B cell (primary cell): ENCODE measurements at regions not wholly inside any gene's neighbourhood (a gene's known extent, or its start where the extent isn't known, plus 50 kb on each side); places are given as distances from the start of the nearest gene placed in this dataset.

Source experiments
- ATAC-seq: fragments of 200-7000 bp; cut with Tn5 transposase; one replicate; pipeline ENCODE4 v1.10.0; 2021; ENCODE audit warnings: low read depth, mild to moderate bottlenecking, moderate number of reproducible peaks, moderate library complexity
- CTCF ChIA-PET: fragments of 350-600 bp; sonication (Branson Sonifier 250); formaldehyde crosslinking; loops from one replicate; lab custom pipeline; 2021; ENCODE audit warnings: antibody characterized with exemption, inconsistent platforms; lab: Charles Lee
- POLR2A ChIA-PET: fragments of 350-600 bp; sonication (Branson Sonifier 250); formaldehyde crosslinking; loops from one replicate; lab custom pipeline; 2021; ENCODE audit warnings: antibody characterized with exemption; lab: Charles Lee
- DNase-seq: peaks from one replicate; pipeline ENCODE4 v3.0.0; 2013
- H2AFZ ChIP-seq: 2 replicates; pipeline ENCODE4 v1.6.1; 2012; ENCODE audit warnings: mild to moderate bottlenecking, low read depth, low read length; ENCODE audit not compliant: insufficient read depth, poor library complexity, severe bottlenecking
- H3K27ac ChIP-seq, 2 donors: 1 replicate in 1 of 2; 2 replicates in 1 of 2; pipeline ENCODE4 v1.5.1; 2012 to 2013; ENCODE audit warnings: low read length in 2 of 2, mild to moderate bottlenecking in 2 of 2, moderate library complexity in 1 of 2
- H3K27me3 ChIP-seq, 4 experiments: fragments of 200-600 bp in 1 of 4; sonication (generic) in 1 of 4; replicated peaks in 1 of 4; 1 replicate in 2 of 4; 2 replicates in 2 of 4; pipeline versions ENCODE4 v1.6.1 to v1.7.0; 2013 to 2016; ENCODE audit warnings: low read length in 3 of 4, mild to moderate bottlenecking in 2 of 4, mixed read lengths in 1 of 4, moderate library complexity in 1 of 4; ENCODE audit not compliant: insufficient read depth in 4 of 4, control insufficient read depth in 3 of 4; ENCODE audit errors: control extremely low read depth in 1 of 4
- H3K36me3 ChIP-seq, 2 experiments: replicated peaks in 1 of 2; 1 replicate in 1 of 2; 2 replicates in 1 of 2; pipeline versions ENCODE4 v1.6.1 to v1.7.1; 2013; ENCODE audit warnings: low read length in 1 of 2; ENCODE audit not compliant: insufficient read depth in 2 of 2, control insufficient read depth in 1 of 2; ENCODE audit errors: control extremely low read depth in 1 of 2, extremely low read depth in 1 of 2
- H3K4me1 ChIP-seq, 2 donors: fragments of 200-600 bp in 1 of 2; sonication (generic) in 1 of 2; 1 replicate in 1 of 2; 2 replicates in 1 of 2; pipeline versions ENCODE4 v1.5.1 to v1.6.1; 2013 to 2017; ENCODE audit warnings: low read length in 2 of 2; ENCODE audit not compliant: control insufficient read depth in 2 of 2, insufficient read depth in 2 of 2
- H3K4me2 ChIP-seq: replicated peaks from 2 replicates; pipeline ENCODE3; 2012; ENCODE audit warnings: mild to moderate bottlenecking, low read depth, low read length; ENCODE audit not compliant: poor library complexity, severe bottlenecking
- H3K4me3 ChIP-seq, 5 experiments: fragments of 200-600 bp in 1 of 5; sonication (generic) in 1 of 5; 1 replicate in 3 of 5; 2 replicates in 2 of 5; pipeline versions ENCODE4 v1.5.1 to v1.7.0; 2011 to 2016; ENCODE audit warnings: low read length in 4 of 5, mild to moderate bottlenecking in 4 of 5, low read depth in 2 of 5, control low read depth in 1 of 5, moderate library complexity in 1 of 5; ENCODE audit not compliant: insufficient read depth in 1 of 5; ENCODE audit errors: control extremely low read depth in 1 of 5, extremely low read depth in 1 of 5
- H3K79me2 ChIP-seq: fragments of 200-600 bp; sonication (generic); one replicate; pipeline ENCODE4 v1.6.0; 2016; ENCODE audit warnings: low read length; ENCODE audit not compliant: control insufficient read depth, insufficient read depth
- H3K9ac ChIP-seq: fragments of 200-600 bp; sonication (generic); 2 replicates; pipeline ENCODE4 v1.6.1; 2017; ENCODE audit warnings: mild to moderate bottlenecking, low read length, moderate library complexity
- H3K9me3 ChIP-seq, 3 donors: one replicate each; pipeline versions ENCODE4 v1.6.1 to v1.7.1; 2013; ENCODE audit warnings: low read length in 2 of 3; ENCODE audit not compliant: control insufficient read depth in 2 of 3, insufficient read depth in 1 of 3; ENCODE audit errors: control extremely low read depth in 1 of 3
- H4K20me1 ChIP-seq: 2 replicates; pipeline ENCODE4 v1.6.0; 2012; ENCODE audit warnings: mild to moderate bottlenecking, low read length; ENCODE audit not compliant: insufficient read depth, control insufficient read depth, poor library complexity, severe bottlenecking
- H3K27ac Mint-ChIP-seq: one replicate; pipeline ENCODE4 v1.8.0; 2021; ENCODE audit warnings: mixed read lengths
- H3K27me3 Mint-ChIP-seq: one replicate; pipeline ENCODE4 v1.8.0; 2021; ENCODE audit warnings: mixed read lengths
- H3K4me1 Mint-ChIP-seq: one replicate; pipeline ENCODE4 v1.8.0; 2021; ENCODE audit warnings: mixed read lengths
- H3K4me3 Mint-ChIP-seq: one replicate; pipeline ENCODE4 v1.8.0; 2021; ENCODE audit warnings: mixed read lengths
- H3K9me3 Mint-ChIP-seq: one replicate; pipeline ENCODE4 v1.8.0; 2022; ENCODE audit warnings: mixed read lengths; ENCODE audit not compliant: insufficient read depth
- CTCF ChIP-seq: fragments of 200-600 bp; IDR thresholded peaks from one replicate; pipeline ENCODE4 v1.8.0; 2022; ENCODE audit warnings: antibody characterized with exemption, mild to moderate bottlenecking
- EZH2 ChIP-seq: IDR thresholded peaks from 2 replicates; pipeline ENCODE4 v1.6.1; 2012; ENCODE audit warnings: borderline replicate concordance, low read depth, mild to moderate bottlenecking, moderate library complexity, low read length; ENCODE audit not compliant: insufficient read depth, poor library complexity, severe bottlenecking
- WGBS: methylation state at CpG from one replicate; pipeline ENCODE4 v1.1.5; 2013; ENCODE audit warnings: missing lambda C conversion rate; ENCODE audit not compliant: insufficient coverage; 5-methylcytosine and 5-hydroxymethylcytosine counted together
- intact Hi-C: fragments of 100-400 bp; cut with micrococcal nuclease; formaldehyde crosslinking; loops from one replicate; pipeline ENCODE4 v1.10.0; 2022

DNA sequence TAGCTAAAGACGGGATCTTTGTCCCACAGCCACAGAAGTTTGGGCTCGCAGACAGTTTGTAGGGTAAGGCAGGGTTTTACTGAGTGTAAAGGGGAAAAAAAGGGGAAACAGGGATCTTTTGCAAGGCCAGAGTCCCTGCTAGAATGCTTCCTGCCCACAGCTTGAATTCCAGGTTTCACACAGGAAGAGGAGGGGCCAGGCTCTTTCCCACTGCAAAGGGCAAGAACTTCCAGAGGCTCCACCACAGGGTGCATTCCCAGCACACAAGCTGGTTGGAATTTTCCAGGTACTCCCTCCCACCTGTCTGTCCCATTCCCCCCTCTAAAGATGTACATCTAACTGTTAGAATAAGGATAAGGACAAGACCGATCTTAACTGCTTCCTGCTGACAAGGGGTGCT is 1126.9 kb downstream of the KCNT2 start:
- H3K27ac Mint-ChIP-seq, result no peak overlapping the region
- Histone ChIP-seq H3K4me3 (no peak overlapping the region), H3K27ac (no peak overlapping the region), H3K36me3 (no peaks in the 10 kb centered on the region), H2AFZ (no peak overlapping the region), H3K9ac (no peak overlapping the region), H3K27me3 (no peaks in the 10 kb centered on the region), H3K9me3 (peaks cover 0 to 5% (median 0%) of the 10 kb centered on the region in 3 donors), H3K4me2 (no peak overlapping the region), H3K4me1 (no peaks in the 10 kb centered on the region), H4K20me1 (no peaks in the 10 kb centered on the region), H3K79me2 (no peaks in the 10 kb centered on the region)
- H3K9me3 Mint-ChIP-seq, result no peaks in the 10 kb centered on the region
- no peaks in the 10 kb centered on the region for H3K4me1 Mint-ChIP-seq
- intact Hi-C loops, result no loop called here
- TF ChIP-seq EZH2 (no peak), CTCF (no peak)
- no peak for ATAC-seq
- no peaks in the 10 kb centered on the region for H3K27me3 Mint-ChIP-seq
- ChIA-PET CTCF (no interaction called here), POLR2A (no interaction called here)
- DNase-seq, result no peak
- H3K4me3 Mint-ChIP-seq, result no peak overlapping the region
- 83% methylated on average over 2 of the region's 3 CpGs for WGBS

DNA sequence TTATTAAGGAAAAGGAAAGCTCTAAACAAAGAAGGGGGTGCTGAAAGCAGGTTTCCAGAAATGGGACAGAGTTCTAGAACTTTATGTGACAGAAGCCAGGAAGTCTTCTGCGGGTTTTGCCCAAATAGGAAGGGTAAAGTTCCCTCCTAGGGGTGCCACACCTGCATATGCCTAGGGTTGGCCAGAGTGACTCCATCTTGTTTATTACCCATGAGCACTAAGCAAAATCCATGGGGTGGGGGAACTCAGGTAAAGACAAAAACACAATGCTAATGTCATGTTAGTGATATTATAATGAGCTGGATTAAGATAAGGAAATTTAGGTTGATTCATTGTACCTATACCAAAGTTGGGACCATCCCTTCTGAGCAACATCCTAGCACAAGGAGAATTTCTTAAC is 1132.7 kb downstream of the KCNT2 start:
- Histone ChIP-seq H3K9me3 (no peaks in the 10 kb centered on the region), H3K27ac (no peak overlapping the region), H3K79me2 (no peaks in the 10 kb centered on the region), H3K36me3 (no peaks in the 10 kb centered on the region), H3K4me1 (no peaks in the 10 kb centered on the region), H4K20me1 (no peaks in the 10 kb centered on the region), H3K4me2 (no peak overlapping the region), H3K4me3 (no peak overlapping the region), H2AFZ (no peak overlapping the region), H3K27me3 (no peaks in the 10 kb centered on the region), H3K9ac (no peak overlapping the region)
- POLR2A ChIA-PET, result no interaction called here
- intact Hi-C loops, result no loop called here
- Mint-ChIP-seq H3K4me3 (no peak overlapping the region), H3K9me3 (no peaks in the 10 kb centered on the region), H3K4me1 (no peaks in the 10 kb centered on the region), H3K27me3 (no peaks in the 10 kb centered on the region), H3K27ac (no peak overlapping the region)
- CTCF ChIA-PET, result no interaction called here
- WGBS, result 100% methylated on average over 1 of the region's 1 CpG
- TF ChIP-seq CTCF (no peak), EZH2 (no peak)
- no peak for DNase-seq
- ATAC-seq, result no peak
